Heart left ventricle (tissue), 16 donors: ENCODE measurements at regions not wholly inside any gene's neighbourhood (a gene's known extent, or its start where the extent isn't known, plus 50 kb on each side); places are given as distances from the start of the nearest gene placed in this dataset.
"Not testable (repeated sequence)": the region's sequence is repeated elsewhere in the genome, so short reads cannot be mapped to it uniquely, and the experiment has no call there.

ENCODE experiments used
- ATAC-seq, 4 donors: fragments of 200-7000 bp; cut with Tn5 transposase; one replicate each; pipeline ENCODE4 v1.9.1; 2020 to 2022; ENCODE audit warnings: moderate library complexity in 4 of 4, mild to moderate bottlenecking in 3 of 4, moderate number of reproducible peaks in 1 of 4
- DNase-seq, 5 donors: peaks; one replicate each; pipeline ENCODE4 v3.0.0-alpha.2; 2020
- H3K27ac ChIP-seq, 12 donors: fragments of 200-600 bp; sonication (generic) in 4 of 12; one replicate each; pipeline versions ENCODE4 v1.5.0 to v1.8.0; 2016 to 2022; ENCODE audit warnings: mild to moderate bottlenecking in 2 of 12
- H3K27me3 ChIP-seq, 9 donors: fragments of 200-600 bp; sonication (generic) in 2 of 9; one replicate each; pipeline versions ENCODE4 v1.5.1 to v1.8.0; 2016 to 2022; ENCODE audit warnings: mild to moderate bottlenecking in 3 of 9
- H3K36me3 ChIP-seq, 9 donors: fragments of 200-600 bp; sonication (generic) in 2 of 9; one replicate each; pipeline versions ENCODE4 v1.5.0 to v1.8.0; 2018 to 2022; ENCODE audit warnings: mild to moderate bottlenecking in 2 of 9
- H3K4me1 ChIP-seq, 12 donors: fragments of 200-600 bp; sonication (generic) in 4 of 12; one replicate each; pipeline versions ENCODE4 v1.5.0 to v1.8.0; 2016 to 2022; ENCODE audit warnings: mild to moderate bottlenecking in 3 of 12
- H3K4me3 ChIP-seq, 12 donors: fragments of 200-600 bp; sonication (generic) in 4 of 12; one replicate each; pipeline versions ENCODE4 v1.5.0 to v1.8.0; 2017 to 2022; ENCODE audit warnings: mild to moderate bottlenecking in 9 of 12, moderate library complexity in 4 of 12
- H3K9me3 ChIP-seq, 12 donors: fragments of 200-600 bp; sonication (generic) in 4 of 12; one replicate each; pipeline versions ENCODE4 v1.5.0 to v1.8.0; 2016 to 2022; ENCODE audit warnings: mild to moderate bottlenecking in 1 of 12
- POLR2A ChIP-seq, 2 donors: fragments of 450-650 bp; IDR thresholded peaks; one replicate each; pipeline ENCODE4 v1.6.1; 2017; ENCODE audit warnings: antibody characterized with exemption in 2 of 2, mild to moderate bottlenecking in 2 of 2, moderate library complexity in 2 of 2
- whole genome bisulfite sequencing, 4 donors: extraction: QIAGEN DNeasy Blood & Tissue Kit in 2 of 4; methylation state at CpG; one replicate each; pipeline versions ENCODE4 v1.1.5 to v1.1.7; 2013 to 2018; 5-methylcytosine and 5-hydroxymethylcytosine counted together
- intact Hi-C, 10 donors: fragments of 100-400 bp; cut with DNase I; formaldehyde crosslinking; loops; one replicate each; pipeline versions ENCODE4 v1.11.1 to v1.14.2; 2022
- TF ChIP-seq, protein P1 (sequence below), 12 donors: fragments of 200-600 bp; sonication (generic) in 4 of 12; IDR thresholded peaks; one replicate each; pipeline versions ENCODE4 v1.5.0 to v1.8.0; 2018 to 2022; ENCODE audit warnings: antibody characterized with exemption in 12 of 12, mild to moderate bottlenecking in 5 of 12
- donor health status: ischemic (EF 13 %, LVEDD 7.1; RV severe dilation, severe dysfunction).
- donor health status: healthy with polysubstance abuse.
- donor health status: DM: no; HTN: yes; CAD: no.
- donor health status: DM: no; HTN: no; CAD: no.
- donor health status: ischemic (EF 25% LVEDD 6.9; RV normal size, moderate dysfunction).
- donor health status: ischemic (EF 25% LVEDD 5.7; RV mildly dilated, moderate dysfunction).
- donor health status: healthy.
- donor health status: DM: yes; HTN: yes; CAD: no.
- donor health status: ischemic (EF 35%, LVEDD 5.7; RV mildly dilated, moderate dysfunction).
- donor health status: nonischemic (EF 11% LVEDD 7.7; RV severe dilation, severe dysfunction).
- donor health status: DM: yes; HTN: yes; CAD: no.
- donor health status: PGD.
- donor health status: ischemic (EF 29% LVEDD 5.4; RV normal size, mild dysfunction).
- donor health status: nonischemic (EF 23%, LVEDD 6.1; RV moderate dilation, normal function).

DNA sequence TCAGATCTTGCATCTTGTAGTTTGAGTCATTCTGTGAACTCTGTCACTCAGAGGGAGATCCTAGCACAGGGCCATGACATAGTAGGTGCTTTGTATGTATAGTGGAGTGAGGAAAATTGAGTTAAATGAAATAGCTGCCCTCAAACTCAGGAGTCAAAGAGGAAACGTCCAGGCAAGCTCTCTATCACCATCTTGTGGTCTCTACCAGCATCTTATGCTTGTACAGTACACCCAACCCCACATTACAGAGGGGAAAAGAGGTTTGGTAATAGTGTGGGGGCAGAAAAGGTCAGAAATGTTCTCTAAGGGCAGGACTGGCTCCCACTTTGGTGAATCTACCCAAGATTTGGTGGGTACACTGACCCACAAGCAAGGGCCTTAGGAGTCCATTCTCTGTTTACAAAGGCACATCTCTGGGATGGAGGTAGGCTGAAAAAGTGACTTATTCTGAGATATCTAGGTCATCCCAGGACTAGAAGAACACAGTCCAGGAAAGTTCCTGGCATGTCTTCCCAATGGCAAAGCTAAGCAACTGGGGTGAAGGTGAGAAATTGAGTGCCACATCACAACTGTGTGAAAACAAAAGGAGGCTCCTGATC, 131.8 kb downstream of the OR13H1 start:
- Histone ChIP-seq H3K27me3 (peaks cover 0 to 28% (median 0%) of the 10 kb centered on the region in 9 donors), H3K4me3 (no peak overlapping the region), H3K4me1 (no peaks in the 10 kb centered on the region), H3K27ac (no peak overlapping the region), H3K36me3 (no peaks in the 10 kb centered on the region), H3K9me3 (no peaks in the 10 kb centered on the region)
- DNase-seq (no peak), ATAC-seq (no peak)
- 0 to 3% (median 0%) methylated on average over 1 of the region's 1 CpG for WGBS, 4 donors
- intact Hi-C loops: loop anchor here in 3 of 10 donors (5.0 kb wide), 1 partner anchor 698 kb away; no protein-coding TSS in a partner anchor
- no peak for TF ChIP-seq POLR2A (IDR thresholded peaks at IDR 0.05)
- TF ChIP-seq, protein P1, sequence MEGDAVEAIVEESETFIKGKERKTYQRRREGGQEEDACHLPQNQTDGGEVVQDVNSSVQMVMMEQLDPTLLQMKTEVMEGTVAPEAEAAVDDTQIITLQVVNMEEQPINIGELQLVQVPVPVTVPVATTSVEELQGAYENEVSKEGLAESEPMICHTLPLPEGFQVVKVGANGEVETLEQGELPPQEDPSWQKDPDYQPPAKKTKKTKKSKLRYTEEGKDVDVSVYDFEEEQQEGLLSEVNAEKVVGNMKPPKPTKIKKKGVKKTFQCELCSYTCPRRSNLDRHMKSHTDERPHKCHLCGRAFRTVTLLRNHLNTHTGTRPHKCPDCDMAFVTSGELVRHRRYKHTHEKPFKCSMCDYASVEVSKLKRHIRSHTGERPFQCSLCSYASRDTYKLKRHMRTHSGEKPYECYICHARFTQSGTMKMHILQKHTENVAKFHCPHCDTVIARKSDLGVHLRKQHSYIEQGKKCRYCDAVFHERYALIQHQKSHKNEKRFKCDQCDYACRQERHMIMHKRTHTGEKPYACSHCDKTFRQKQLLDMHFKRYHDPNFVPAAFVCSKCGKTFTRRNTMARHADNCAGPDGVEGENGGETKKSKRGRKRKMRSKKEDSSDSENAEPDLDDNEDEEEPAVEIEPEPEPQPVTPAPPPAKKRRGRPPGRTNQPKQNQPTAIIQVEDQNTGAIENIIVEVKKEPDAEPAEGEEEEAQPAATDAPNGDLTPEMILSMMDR (IDR thresholded peaks at IDR 0.05): peak in 8 of 12 donors; percentile 9 to 46 (median 18)

DNA sequence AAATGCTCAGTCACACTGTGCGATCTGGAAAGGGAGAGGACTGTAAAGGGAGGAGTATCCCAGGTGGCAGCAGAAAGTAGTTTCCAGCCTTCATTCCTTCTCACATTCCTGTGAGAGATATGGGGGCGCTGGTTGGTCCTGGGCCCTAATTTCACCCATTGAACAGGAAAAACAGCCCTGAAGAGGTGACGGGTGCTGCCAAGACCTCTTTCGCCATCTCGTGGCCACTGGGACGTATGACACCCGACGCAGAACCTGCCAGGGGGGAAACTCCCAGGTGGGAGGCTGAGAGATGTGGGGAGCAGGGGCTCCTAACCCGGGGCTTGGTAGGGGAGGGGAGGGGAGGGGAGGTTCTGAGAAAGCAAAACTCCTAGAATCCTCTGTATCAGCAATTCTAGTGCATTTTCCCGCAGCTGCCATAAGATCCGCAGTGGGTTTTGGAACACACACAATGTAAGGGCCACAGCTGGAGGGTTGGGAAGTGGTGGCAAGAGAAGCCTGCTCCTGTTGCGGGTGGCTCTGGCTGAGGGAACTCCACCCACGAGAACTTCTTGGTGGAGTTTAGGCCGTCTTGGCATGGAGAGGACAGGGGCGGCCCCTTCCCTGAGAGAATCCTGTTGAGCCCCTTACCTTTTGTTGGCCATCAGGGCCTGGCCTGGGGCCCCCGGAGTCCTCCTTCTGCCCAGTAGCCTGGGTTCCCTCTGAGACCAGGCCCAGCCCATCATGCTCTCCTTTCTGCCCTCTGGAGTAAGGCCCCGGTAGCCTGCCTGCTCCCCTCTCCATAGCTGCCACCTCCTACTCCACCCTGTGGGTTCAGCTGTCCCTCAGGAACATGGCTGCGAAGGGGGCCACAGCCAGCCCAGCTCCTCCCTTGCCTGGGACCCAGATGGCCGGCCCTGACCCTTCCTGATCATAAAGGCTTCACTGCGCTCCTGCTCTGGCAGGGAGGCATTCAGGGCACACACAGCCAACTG, 134.1 kb downstream of the OR13H1 start:
- H3K4me1 ChIP-seq: no peaks in the 10 kb centered on the region
- intact Hi-C loops: loop anchor here in 3 of 10 donors (5.0 kb wide), 1 partner anchor 701 kb away; no protein-coding TSS in a partner anchor
- ATAC-seq (peak in 1 of 4 donors; percentile 31), DNase-seq (peak in 2 of 5 donors; percentile 16 to 29)
- H3K27me3 ChIP-seq: peaks cover 0 to 36% (median 0%) of the 10 kb centered on the region in 9 donors
- H3K27ac ChIP-seq: no peak overlapping the region
- WGBS, 4 donors: 32 to 48% (median 42%) methylated on average over 16 to 20 of the region's 20 CpGs
- no peaks in the 10 kb centered on the region for H3K36me3 ChIP-seq
- no peak overlapping the region for H3K4me3 ChIP-seq
- H3K9me3 ChIP-seq: no peaks in the 10 kb centered on the region
- TF ChIP-seq POLR2A (IDR thresholded peaks at IDR 0.05): no peak
- TF ChIP-seq, protein P1 (IDR thresholded peaks at IDR 0.05): peak; percentile 13 to 68 (median 42)

DNA sequence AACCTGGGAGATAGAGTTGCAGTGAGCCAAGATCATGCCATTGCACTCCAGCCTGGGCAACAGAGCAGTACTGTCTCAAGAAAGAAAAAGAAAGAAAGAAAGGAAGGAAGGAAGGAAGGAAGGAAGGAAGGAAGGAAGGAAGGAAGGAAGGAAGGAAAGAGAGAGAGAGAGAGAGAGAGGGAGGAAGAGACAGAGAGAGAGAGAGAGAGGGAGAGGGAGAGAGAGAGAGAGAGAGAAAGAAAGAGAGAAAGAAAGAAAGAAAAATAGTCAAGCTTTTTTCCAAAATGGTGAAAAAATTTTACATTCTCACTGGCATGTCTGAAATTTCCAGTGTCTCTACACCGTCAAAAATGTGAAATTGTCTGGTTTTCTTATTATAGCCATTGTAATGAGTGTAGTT, 138.9 kb downstream of the OR13H1 start:
- ATAC-seq, H3K27ac ChIP-seq, H3K36me3 ChIP-seq, intact Hi-C loops, H3K9me3 ChIP-seq, H3K4me3 ChIP-seq, DNase-seq, H3K4me1 ChIP-seq: not testable (repeated sequence)
- 70 to 94% (median 81%) methylated on average over 1 of the region's 1 CpG for WGBS, 4 donors
- H3K27me3 ChIP-seq: peaks cover 0 to 38% (median 0%) of the 10 kb centered on the region in 9 donors

DNA sequence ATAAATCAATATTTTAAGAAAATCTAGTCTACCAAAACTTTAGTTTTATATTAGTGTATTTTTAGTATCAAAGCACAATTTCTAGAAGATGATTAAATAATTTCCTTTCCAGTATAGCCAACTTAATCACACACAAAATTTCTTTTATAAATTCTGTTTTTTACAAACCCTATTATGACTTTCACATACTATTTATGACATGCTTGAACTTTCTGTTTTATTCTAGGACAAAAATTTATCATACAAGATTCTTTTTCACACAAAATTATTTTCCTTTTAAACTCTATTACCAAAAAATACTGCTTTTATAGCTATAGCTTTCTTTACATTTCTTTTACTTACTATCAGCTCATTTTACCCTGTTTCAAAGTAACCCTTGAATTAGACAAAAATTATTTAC, 149.5 kb downstream of the OR13H1 start:
- ATAC-seq: no peak
- TF ChIP-seq, protein P1 (IDR thresholded peaks at IDR 0.05): no peak
- no peak for TF ChIP-seq POLR2A (IDR thresholded peaks at IDR 0.05)
- Histone ChIP-seq H3K4me1 (no peaks in the 10 kb centered on the region), H3K4me3 (no peak overlapping the region), H3K27me3 (peaks cover 0 to 64% (median 0%) of the 10 kb centered on the region in 9 donors), H3K36me3 (no peaks in the 10 kb centered on the region), H3K9me3 (no peaks in the 10 kb centered on the region), H3K27ac (no peak overlapping the region)
- no peak for DNase-seq
- intact Hi-C loops: no loop called here

DNA sequence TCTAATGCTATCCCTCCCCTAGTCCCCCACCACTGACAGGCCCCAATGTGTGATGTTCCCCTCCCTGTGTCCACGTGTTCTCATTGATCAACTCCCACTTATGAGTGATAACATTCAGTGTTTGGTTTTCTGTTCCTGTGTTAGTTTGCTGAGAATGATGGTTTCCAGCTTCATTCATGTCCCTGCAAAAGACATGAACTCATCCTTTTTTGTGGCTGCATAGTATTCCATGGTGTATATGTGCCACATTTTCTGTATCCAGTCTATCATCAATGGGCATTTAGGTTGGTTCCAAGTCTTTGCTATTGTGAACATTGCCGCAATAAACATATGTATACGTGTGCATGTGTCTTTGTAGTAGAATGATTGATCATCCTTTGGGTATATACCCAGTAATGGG, 153.1 kb downstream of the OR13H1 start:
- ATAC-seq, H3K27ac ChIP-seq, DNase-seq, intact Hi-C loops, H3K4me1 ChIP-seq, H3K36me3 ChIP-seq, H3K4me3 ChIP-seq, H3K9me3 ChIP-seq: not testable (repeated sequence)
- WGBS, 4 donors: 89 to 95% (median 92%) methylated on average over 3 of the region's 3 CpGs
- peaks cover 0 to 39% (median 0%) of the 10 kb centered on the region in 9 donors for H3K27me3 ChIP-seq
